ENCODE measurements at regions not wholly inside any gene's neighbourhood (a gene's known extent, or its start where the extent isn't known, plus 50 kb on each side); places are given as distances from the start of the nearest gene placed in this dataset.
"Not testable (repeated sequence)": the region's sequence is repeated elsewhere in the genome, so short reads cannot be mapped to it uniquely, and the experiment has no call there.

DNA sequence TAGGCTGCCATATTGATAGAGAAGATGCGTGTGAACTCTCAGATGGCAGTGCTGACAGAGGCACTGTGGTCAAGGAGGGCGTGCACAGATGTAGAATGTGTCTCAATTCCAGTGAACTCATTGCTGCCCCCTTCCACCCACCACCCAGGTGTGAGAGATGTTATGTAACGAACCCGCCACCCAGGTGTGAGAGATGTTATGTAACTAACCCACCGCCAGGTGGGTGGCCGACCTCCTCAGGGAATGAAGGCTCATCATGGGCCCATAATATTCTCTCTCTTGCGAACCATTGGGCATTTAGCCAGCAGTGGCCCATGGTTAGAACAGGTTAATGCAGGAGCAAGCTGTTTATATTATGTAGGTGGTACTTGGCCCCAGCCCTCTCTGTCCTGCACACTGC lies 140.4 kb upstream of the MTPN start:
- no peak for DNase-seq (ENCODE audit: low spot score)

GRCh38 chr7:136116186-136116585 lies 139.0 kb upstream of the MTPN start:
- no peak for DNase-seq (ENCODE audit: low spot score)

DNA sequence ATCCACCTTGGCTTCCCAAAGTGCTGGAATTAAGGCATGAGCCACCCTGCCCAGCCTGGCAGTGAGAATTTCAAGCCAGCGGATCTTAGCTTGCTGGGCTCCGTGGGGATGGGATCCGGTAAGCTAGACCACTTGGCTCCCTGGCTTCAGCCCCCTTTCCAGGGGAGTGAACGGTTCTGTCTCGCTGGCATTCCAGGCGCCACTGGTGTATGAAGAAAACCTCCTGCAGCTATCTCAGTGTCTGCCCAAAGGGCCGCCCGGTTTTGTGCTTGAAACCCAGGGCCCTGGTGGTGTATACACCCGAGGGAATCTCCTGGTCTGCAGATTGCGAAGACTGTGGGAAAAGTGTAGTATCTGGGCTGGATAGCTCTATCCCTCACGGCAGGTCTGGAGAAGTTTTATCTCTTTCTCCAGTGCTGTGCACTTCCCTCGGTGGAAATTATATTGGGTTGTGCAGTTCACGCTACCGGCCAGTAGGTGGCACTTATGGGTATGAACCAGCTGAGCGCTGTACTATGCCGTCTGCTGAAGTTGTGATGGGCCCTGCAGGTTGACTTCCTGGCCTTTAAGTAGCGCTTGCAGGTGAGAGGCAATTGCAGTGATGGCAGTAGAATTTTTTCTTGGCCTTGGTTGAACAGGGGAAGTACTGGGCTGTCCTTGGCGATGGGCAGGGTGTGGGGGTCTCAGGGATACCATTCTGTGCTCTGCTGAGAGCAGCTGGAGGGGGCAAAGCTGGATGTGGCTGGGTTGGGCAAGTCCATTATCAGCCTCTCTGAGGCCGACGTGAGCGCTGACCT lies 138.0 kb upstream of the MTPN start:
- DNase-seq (ENCODE audit: low spot score): peak; percentile 54

- not testable (repeated sequence) for DNase-seq (ENCODE audit: low spot score)
These were observed 137.3 kb upstream of the MTPN start for GRCh38 chr7:136114467-136114866.

GRCh38 chr7:136109037-136109436 lies 131.9 kb upstream of the MTPN start:
- not testable (repeated sequence) for DNase-seq (ENCODE audit: low spot score)

DNA sequence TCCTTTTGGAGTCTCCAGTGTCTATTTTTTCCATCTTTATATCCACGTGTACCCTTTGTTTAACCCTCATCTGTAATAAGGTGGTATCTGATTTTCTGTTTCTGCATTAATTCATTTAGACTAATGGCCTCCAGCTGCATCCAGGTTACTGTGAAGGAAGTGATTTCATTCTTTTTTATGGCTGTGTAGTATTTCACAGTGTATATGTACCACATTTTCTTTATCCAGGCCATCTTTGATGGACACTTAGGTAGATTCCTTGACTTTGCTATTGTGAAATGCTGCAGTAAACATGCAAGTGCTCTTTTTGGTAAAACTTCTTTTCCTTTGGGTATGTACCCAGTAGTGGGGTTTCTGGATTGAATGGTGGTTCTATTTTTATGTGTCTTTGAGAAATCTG lies 128.0 kb upstream of the MTPN start:
- no peak for DNase-seq (ENCODE audit: low spot score)

DNA sequence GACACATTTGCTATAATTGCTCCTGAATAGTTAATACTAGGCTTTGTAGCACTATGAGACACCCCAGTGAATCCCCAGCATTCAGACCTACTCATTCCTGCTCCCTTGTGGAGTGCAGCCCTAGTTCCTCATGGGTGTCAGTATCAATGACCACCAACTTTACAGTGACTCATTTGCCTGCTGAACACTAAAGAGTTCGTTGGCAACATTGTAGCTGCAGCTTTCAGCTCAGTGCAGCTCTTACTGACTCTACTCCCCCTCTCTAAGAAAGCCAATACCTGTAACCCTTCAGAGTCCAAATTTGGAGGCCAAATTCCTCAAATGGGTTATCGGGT lies 127.1 kb upstream of the MTPN start:
- no peak for DNase-seq (ENCODE audit: low spot score)

- DNase-seq (ENCODE audit: low spot score): no peak
These were observed 126.5 kb upstream of the MTPN start for GRCh38 chr7:136103545-136104268.

DNA sequence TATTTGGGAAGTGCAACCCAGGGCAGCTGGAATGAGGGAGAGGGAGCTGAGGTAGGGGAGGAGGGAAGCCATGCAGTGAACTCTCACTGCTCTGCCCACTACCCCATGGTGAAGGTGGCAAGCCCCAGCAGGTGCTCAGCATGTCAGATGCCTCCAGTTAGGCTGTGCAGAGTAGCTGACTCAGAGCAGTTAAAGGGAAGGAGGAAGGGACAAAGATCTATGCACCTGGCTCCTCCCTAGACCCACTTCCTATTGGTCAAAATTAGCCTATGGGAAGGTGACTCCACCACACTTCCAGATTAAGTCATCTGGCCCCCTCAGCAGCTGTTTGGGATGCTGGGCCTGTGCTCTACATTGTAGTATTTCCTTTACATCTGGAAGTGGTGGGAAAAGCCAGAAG lies 125.7 kb upstream of the MTPN start:
- no peak for DNase-seq (ENCODE audit: low spot score)

- DNase-seq (ENCODE audit: low spot score): not testable (repeated sequence)
These were observed 115.6 kb upstream of the MTPN start for GRCh38 chr7:136092714-136093113.

- DNase-seq (ENCODE audit: low spot score): no peak
These were observed 110.7 kb upstream of the MTPN start for GRCh38 chr7:136087881-136088280.

- DNase-seq (ENCODE audit: low spot score): peak; percentile 40
These were observed 109.6 kb upstream of the MTPN start for GRCh38 chr7:136086712-136087111.

- no peak for DNase-seq (ENCODE audit: low spot score)
These were observed 102.8 kb upstream of the MTPN start for GRCh38 chr7:136079934-136080333.

DNA sequence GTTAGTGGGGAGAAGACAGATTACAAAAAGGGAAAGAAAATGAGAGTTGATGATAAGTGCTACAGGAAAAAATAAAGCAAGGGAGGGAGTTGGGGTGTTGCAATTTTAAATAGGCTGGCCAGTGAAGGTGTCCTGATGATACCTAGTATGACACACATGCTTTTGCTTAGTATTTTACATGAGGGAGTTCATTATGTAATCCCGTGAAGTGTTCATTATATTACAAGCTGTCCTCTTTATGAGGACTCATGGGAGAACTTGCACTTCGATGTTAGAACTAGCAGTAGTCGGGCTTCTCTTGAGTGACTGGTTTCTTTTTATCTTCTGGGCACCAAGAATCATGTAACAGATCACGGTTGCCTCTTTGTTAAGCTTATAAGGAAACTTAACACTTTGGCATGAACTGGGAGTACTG lies 102.3 kb upstream of the MTPN start:
- no peak for DNase-seq (ENCODE audit: low spot score)

DNA sequence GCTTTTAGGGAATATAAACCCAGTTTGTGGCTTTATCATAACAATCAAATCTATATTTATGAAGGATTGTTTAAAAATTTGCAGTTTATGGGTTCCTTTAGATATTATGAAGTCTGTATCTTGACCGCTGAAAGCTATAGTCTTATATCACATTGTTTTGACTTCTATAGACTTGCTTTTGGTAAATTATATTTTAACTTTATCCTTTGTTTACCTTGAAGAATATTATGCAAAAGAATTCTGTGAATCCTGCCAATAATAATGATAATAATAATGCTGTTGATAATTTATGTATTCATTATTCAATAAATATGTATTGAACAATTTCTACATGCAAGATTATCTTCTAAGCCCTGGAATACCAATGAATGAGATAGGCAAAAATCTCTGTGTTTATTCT lies 101.9 kb upstream of the MTPN start:
- DNase-seq (ENCODE audit: low spot score): no peak

GRCh38 chr7:136078630-136079029 lies 101.5 kb upstream of the MTPN start:
- no peak for DNase-seq (ENCODE audit: low spot score)

DNA sequence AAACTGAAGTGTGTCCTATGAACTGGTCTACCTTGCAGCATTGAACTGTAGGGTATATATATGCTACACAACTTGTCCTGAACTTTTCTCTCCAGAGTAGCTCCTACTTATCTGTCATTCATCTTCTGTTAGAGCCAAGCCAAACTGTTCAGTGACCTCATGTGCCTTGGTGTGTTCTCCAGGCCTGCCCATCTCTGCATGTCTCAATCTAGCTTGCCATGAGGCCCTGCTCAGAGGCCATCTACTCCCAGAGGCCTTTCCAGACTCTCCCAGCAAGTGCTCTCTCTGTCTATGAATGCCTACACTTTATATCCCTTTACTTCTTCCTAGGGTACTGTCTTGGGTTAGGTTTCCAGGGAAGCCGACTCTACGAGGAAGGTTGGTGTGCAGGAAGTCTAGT lies 99.8 kb upstream of the MTPN start:
- DNase-seq (ENCODE audit: low spot score): no peak

- no peak for DNase-seq (ENCODE audit: low spot score)
These were observed 97.7 kb upstream of the MTPN start for GRCh38 chr7:136074843-136075242.

DNA sequence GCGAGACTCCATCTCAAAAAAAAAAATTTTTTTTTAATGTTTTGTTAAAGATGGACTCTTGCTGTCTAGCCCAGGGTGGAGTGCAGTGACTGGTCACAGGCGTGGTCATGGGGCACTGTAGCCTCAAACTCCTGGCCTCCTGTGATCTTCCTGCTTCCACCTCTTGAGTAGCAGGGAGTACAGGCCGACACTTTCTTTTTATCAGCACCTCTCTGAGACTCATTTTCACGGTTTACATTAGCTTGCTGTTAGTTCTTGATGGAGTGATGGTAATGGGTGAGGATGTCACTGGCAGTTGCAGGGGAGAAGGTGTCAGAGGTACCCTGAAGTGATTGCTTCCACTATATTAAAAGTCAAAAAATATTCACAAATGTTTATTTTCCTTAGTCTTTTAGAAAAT lies 95.3 kb upstream of the MTPN start:
- DNase-seq (ENCODE audit: low spot score): no peak

- DNase-seq (ENCODE audit: low spot score): no peak
These were observed 93.8 kb upstream of the MTPN start for GRCh38 chr7:136070736-136071505.

GRCh38 chr7:136069840-136070529 lies 92.8 kb upstream of the MTPN start:
- no peak for DNase-seq (ENCODE audit: low spot score)

DNA sequence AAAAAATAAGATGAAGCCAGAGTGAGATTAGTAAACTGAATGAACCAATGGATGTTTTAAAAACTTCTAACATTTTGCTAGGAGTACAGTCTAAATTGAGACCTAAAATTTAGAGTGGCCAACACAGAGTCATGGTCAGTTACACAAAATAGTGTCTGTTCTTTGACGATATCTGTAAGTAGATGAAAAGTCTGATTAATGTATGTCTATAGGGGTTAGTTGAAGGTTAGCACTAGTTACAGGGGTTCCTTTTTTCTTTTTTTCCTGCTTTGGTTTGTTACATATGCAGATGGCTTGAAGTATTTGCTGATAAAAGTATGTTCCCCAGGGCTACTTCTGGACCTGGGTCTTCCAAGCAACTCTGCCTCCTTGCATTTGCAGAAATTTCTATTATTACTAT lies 90.1 kb upstream of the MTPN start:
- DNase-seq (ENCODE audit: low spot score): no peak
